GM13977 (cell line): ENCODE measurements at regions not wholly inside any gene's neighbourhood (a gene's known extent, or its start where the extent isn't known, plus 50 kb on each side); places are given as distances from the start of the nearest gene placed in this dataset.

Source experiments
- DNase-seq: peaks from one replicate; pipeline ENCODE4 v3.0.0; 2012; ENCODE audit warnings: low spot score
- in situ Hi-C: fragments of 300-500 bp; cut with MboI; formaldehyde crosslinking; loops from one replicate; pipeline ENCODE4 v1.12.0; 2022; ENCODE audit warnings: low sequenced_read_pairs, low pct_unique_long_range_greater_than_20kb, mixed read lengths, inconsistent platforms; ENCODE audit not compliant: unreplicated experiment
- TF ChIP-seq, protein P1 (sequence below): IDR thresholded peaks from 2 replicates; pipeline ENCODE4 v1.5.1; 2012; ENCODE audit warnings: mild to moderate bottlenecking, control low read depth; ENCODE audit not compliant: insufficient read depth; ENCODE audit errors: extremely low read depth, missing control alignments

GRCh38 chr2:172226244-172227061 lies 123.8 kb upstream of the DLX2 start:
- in situ Hi-C loops = no loop called here
- TF ChIP-seq, protein P1, sequence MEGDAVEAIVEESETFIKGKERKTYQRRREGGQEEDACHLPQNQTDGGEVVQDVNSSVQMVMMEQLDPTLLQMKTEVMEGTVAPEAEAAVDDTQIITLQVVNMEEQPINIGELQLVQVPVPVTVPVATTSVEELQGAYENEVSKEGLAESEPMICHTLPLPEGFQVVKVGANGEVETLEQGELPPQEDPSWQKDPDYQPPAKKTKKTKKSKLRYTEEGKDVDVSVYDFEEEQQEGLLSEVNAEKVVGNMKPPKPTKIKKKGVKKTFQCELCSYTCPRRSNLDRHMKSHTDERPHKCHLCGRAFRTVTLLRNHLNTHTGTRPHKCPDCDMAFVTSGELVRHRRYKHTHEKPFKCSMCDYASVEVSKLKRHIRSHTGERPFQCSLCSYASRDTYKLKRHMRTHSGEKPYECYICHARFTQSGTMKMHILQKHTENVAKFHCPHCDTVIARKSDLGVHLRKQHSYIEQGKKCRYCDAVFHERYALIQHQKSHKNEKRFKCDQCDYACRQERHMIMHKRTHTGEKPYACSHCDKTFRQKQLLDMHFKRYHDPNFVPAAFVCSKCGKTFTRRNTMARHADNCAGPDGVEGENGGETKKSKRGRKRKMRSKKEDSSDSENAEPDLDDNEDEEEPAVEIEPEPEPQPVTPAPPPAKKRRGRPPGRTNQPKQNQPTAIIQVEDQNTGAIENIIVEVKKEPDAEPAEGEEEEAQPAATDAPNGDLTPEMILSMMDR = no peak
- DNase-seq = no peak

DNA sequence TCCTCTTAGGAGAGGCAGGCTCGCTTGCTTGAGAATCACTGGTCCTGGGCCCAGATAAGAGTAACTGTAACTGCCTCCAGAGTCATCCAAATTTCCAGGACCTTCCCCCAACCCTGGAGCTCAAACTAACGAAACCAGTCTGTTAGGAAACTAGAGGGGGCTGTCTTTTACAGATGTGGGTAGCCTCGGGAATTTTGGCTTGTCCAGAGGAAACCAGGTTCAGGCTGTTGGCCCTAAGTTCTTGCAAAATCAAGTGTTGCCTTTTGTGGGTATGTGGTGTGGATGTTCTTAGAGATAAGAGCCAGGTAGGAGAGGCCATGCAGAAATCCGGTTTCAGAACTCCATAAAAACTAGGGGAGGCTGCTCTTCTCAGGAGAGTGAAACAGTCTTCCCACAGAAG lies 125.0 kb upstream of the DLX2 start:
- TF ChIP-seq, protein P1 = no peak
- in situ Hi-C loops = no loop called here
- DNase-seq = no peak

- in situ Hi-C loops = no loop called here
- TF ChIP-seq, protein P1 = no peak
- DNase-seq = no peak
Observed at GRCh38 chr2:172228177-172228808, 125.6 kb upstream of the DLX2 start.

DNA sequence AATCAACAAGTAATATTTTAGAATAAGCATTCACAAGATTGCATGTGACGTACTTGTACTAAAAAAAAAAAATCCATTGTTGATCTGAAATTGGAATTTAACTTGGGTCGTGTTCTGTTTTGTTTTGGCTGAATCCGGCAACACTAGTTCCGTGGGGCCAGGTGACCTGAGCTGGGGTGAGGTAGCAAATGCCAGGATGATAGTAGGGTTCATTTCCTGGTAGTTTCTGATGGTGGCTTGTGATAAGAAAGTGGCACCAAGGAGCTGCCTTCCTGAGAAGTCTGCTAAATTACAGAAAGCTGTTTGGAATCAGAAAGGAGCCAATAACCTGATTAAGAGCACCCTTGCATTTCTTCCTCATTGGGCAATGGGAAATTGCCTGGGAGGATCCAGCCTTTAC lies 126.4 kb upstream of the DLX2 start:
- in situ Hi-C loops = no loop called here
- no peak for DNase-seq
- TF ChIP-seq, protein P1 = no peak

GRCh38 chr2:172230332-172230888 lies 127.7 kb upstream of the DLX2 start:
- no peak for DNase-seq
- TF ChIP-seq, protein P1 = no peak
- in situ Hi-C loops = no loop called here

- DNase-seq = no peak
- in situ Hi-C loops = no loop called here
- TF ChIP-seq, protein P1 = no peak
Observed at GRCh38 chr2:172230889-172231401, 128.2 kb upstream of the DLX2 start.
